ENCODE measurements at regions not wholly inside any gene's neighbourhood (a gene's known extent, or its start where the extent isn't known, plus 50 kb on each side); places are given as distances from the start of the nearest gene placed in this dataset.

GRCh38 chr22:44581096-44581435 is 83.0 kb upstream of the RTL6 start:
- DNase-seq, result no peak
- peaks cover 0 to 21% (median 0%) of the 10 kb centered on the region in 7 donors for H3K27me3 ChIP-seq
- ATAC-seq, result no peak

GRCh38 chr22:44580176-44581095 is 82.4 kb upstream of the RTL6 start:
- Histone ChIP-seq H3K9me3 (no peaks in the 10 kb centered on the region), H3K27ac (no peak overlapping the region), H3K27me3 (peaks cover 0 to 22% (median 0%) of the 10 kb centered on the region in 7 donors), H3K4me3 (no peak overlapping the region), H3K4me1 (no peaks in the 10 kb centered on the region), H3K36me3 (no peaks in the 10 kb centered on the region)
- intact Hi-C loops (cut with DNase I), result no loop called here
- TF ChIP-seq CTCF (IDR thresholded peaks at IDR 0.05), result no peak
- no peak for ATAC-seq
- WGBS, 2 donors, result 87 to 89% methylated on average over 22 of the region's 22 CpGs
- no peak for DNase-seq

More at GRCh38 chr22:44581096-44581435, 83.0 kb upstream of the RTL6 start:
- Histone ChIP-seq H3K4me1 (no peaks in the 10 kb centered on the region), H3K27ac (no peak overlapping the region), H3K36me3 (no peaks in the 10 kb centered on the region), H3K4me3 (no peak overlapping the region), H3K9me3 (no peaks in the 10 kb centered on the region)
- intact Hi-C loops (cut with DNase I), result no loop called here
- no peak for TF ChIP-seq CTCF (IDR thresholded peaks at IDR 0.05)
- 79 to 87% methylated on average over 12 of the region's 12 CpGs for WGBS, 2 donors

- DNase-seq, result no peak
- ATAC-seq, result no peak
- Histone ChIP-seq H3K36me3 (no peaks in the 10 kb centered on the region), H3K4me3 (no peak overlapping the region), H3K27me3 (peaks cover 0 to 19% (median 0%) of the 10 kb centered on the region in 7 donors), H3K4me1 (peaks cover 0 to 16% (median 0%) of the 10 kb centered on the region in 9 donors), H3K9me3 (no peaks in the 10 kb centered on the region), H3K27ac (no peak overlapping the region)
- intact Hi-C loops (cut with DNase I), result no loop called here
- WGBS, 2 donors, result 73 to 83% methylated on average over 10 of the region's 10 CpGs
- TF ChIP-seq CTCF (IDR thresholded peaks at IDR 0.05), result no peak
Observed at GRCh38 chr22:44578516-44579230, 80.6 kb upstream of the RTL6 start.

- no peak for DNase-seq
- peaks cover 0 to 19% (median 0%) of the 10 kb centered on the region in 7 donors for H3K27me3 ChIP-seq
- no peak for ATAC-seq
- TF ChIP-seq CTCF (IDR thresholded peaks at IDR 0.05), result no peak
- intact Hi-C loops (cut with DNase I), result no loop called here
- WGBS, 2 donors, result 68 to 77% methylated on average over 3 of the region's 3 CpGs
- peaks cover 0 to 16% (median 0%) of the 10 kb centered on the region in 9 donors for H3K4me1 ChIP-seq
- no peak overlapping the region for H3K4me3 ChIP-seq
- H3K36me3 ChIP-seq, result no peaks in the 10 kb centered on the region
- no peak overlapping the region for H3K27ac ChIP-seq
- H3K9me3 ChIP-seq, result no peaks in the 10 kb centered on the region
Observed at GRCh38 chr22:44578110-44578457, 80.1 kb upstream of the RTL6 start.
